Neural cell (in vitro differentiated cells): ENCODE measurements at regions not wholly inside any gene's neighbourhood (a gene's known extent, or its start where the extent isn't known, plus 50 kb on each side); places are given as distances from the start of the nearest gene placed in this dataset.

ENCODE experiments used
- H2AFZ ChIP-seq: fragments of 200-600, 300-800 bp; sonication (generic), shearing (Covaris generic); 2 replicates; pipeline ENCODE4 v1.6.0; 2014; ENCODE audit warnings: low read depth, mild to moderate bottlenecking, antibody characterized with exemption, low read length, moderate library complexity
- H3F3A ChIP-seq: fragments of 200-600 bp; shearing (Covaris generic); 2 replicates; pipeline ENCODE4 v1.6.1; 2016; ENCODE audit warnings: mild to moderate bottlenecking, moderate library complexity, mixed read lengths, antibody characterized with exemption, low read length; ENCODE audit not compliant: insufficient read depth, poor library complexity, severe bottlenecking
- H3K27ac ChIP-seq: fragments of 200-600, 300-800 bp; sonication (generic), shearing (Covaris generic); 2 replicates; pipeline ENCODE4 v1.5.1; 2014; ENCODE audit warnings: mild to moderate bottlenecking, low read length, moderate library complexity
- H3K27me3 ChIP-seq: fragments of 300-800, 200-600 bp; sonication (generic), shearing (Covaris generic); 2 replicates; pipeline ENCODE4 v1.6.0; 2014; ENCODE audit warnings: mild to moderate bottlenecking, low read depth, low read length, moderate library complexity; ENCODE audit not compliant: insufficient read depth
- H3K36me3 ChIP-seq: fragments of 300-800, 200-600 bp; sonication (generic), shearing (Covaris generic); 2 replicates; pipeline ENCODE4 v1.5.1; 2014; ENCODE audit warnings: mild to moderate bottlenecking, antibody characterized with exemption, low read length, moderate library complexity; ENCODE audit not compliant: insufficient read depth
- H3K4me2 ChIP-seq: fragments of 300-800, 200-600 bp; sonication (generic), shearing (Covaris generic); 2 replicates; pipeline ENCODE4 v1.6.0; 2014; ENCODE audit warnings: mild to moderate bottlenecking, low read length
- H3K4me3 ChIP-seq: fragments of 300-800, 200-600 bp; sonication (generic), shearing (Covaris generic); 2 replicates; pipeline ENCODE4 v1.5.1; 2014; ENCODE audit warnings: mild to moderate bottlenecking, low read length, moderate library complexity
- H3K79me2 ChIP-seq: fragments of 200-600 bp; shearing (Covaris generic); replicated peaks from 2 replicates; pipeline ENCODE4 v1.6.0; 2014; ENCODE audit warnings: mild to moderate bottlenecking, low read length, moderate library complexity; ENCODE audit not compliant: insufficient read depth
- H3K9ac ChIP-seq: fragments of 300-800, 200-600 bp; sonication (generic), shearing (Covaris generic); 2 replicates; pipeline ENCODE4 v1.6.1; 2016; ENCODE audit warnings: mild to moderate bottlenecking, low read length, mixed read lengths
- H3K9me2 ChIP-seq: fragments of 200-600 bp; shearing (Covaris generic); 2 replicates; pipeline ENCODE4 v1.6.1; 2016; ENCODE audit warnings: mild to moderate bottlenecking, low read length, mixed read lengths; ENCODE audit not compliant: insufficient read depth
- H3K9me3 ChIP-seq: fragments of 200-600, 300-800 bp; sonication (generic), shearing (Covaris generic); 2 replicates; pipeline ENCODE4 v1.6.1; 2016; ENCODE audit warnings: mild to moderate bottlenecking, mixed run types, low read length, moderate library complexity, mixed read lengths
- H4K20me1 ChIP-seq: fragments of 200-600 bp; shearing (Covaris generic); 2 replicates; pipeline ENCODE4 v1.6.1; 2016; ENCODE audit warnings: mild to moderate bottlenecking, mixed run types; ENCODE audit not compliant: insufficient read depth
- CTCF ChIP-seq: fragments of 450-650 bp; IDR thresholded peaks from 2 replicates; pipeline ENCODE4 v1.5.1; 2014; ENCODE audit warnings: antibody characterized with exemption, mild to moderate bottlenecking, moderate library complexity; ENCODE audit not compliant: poor library complexity, severe bottlenecking
- EP300 ChIP-seq: fragments of 450-650 bp; conservative IDR thresholded peaks from 2 replicates; pipeline ENCODE4 v1.6.1; 2014; ENCODE audit warnings: antibody characterized with exemption, mild to moderate bottlenecking, moderate library complexity; ENCODE audit not compliant: poor library complexity, severe bottlenecking
- EZH2 ChIP-seq: fragments of 200-600, 300-800 bp; shearing (Covaris generic), sonication (generic); IDR thresholded peaks from 2 replicates; pipeline ENCODE4 v1.6.1; 2014; ENCODE audit warnings: antibody characterized with exemption, low read length, borderline replicate concordance, mild to moderate bottlenecking; ENCODE audit not compliant: insufficient read depth, poor library complexity, severe bottlenecking
- MXI1 ChIP-seq: fragments of 450-650 bp; conservative IDR thresholded peaks from 2 replicates; pipeline ENCODE4 v1.6.1; 2014; ENCODE audit warnings: antibody characterized with exemption, mild to moderate bottlenecking; ENCODE audit not compliant: poor library complexity, severe bottlenecking
- POLR2AphosphoS5 ChIP-seq: IDR thresholded peaks from 2 replicates; pipeline ENCODE4 v1.6.1; 2012
- RAD21 ChIP-seq: fragments of 450-650 bp; conservative IDR thresholded peaks from 2 replicates; pipeline ENCODE4 v1.6.1; 2014; ENCODE audit warnings: antibody characterized with exemption, mild to moderate bottlenecking, moderate library complexity
- SMC3 ChIP-seq: fragments of 450-650 bp; conservative IDR thresholded peaks from 2 replicates; pipeline ENCODE4 v1.6.1; 2014; ENCODE audit warnings: antibody characterized with exemption, mild to moderate bottlenecking, moderate library complexity; ENCODE audit not compliant: poor library complexity
- TAF1 ChIP-seq: IDR thresholded peaks from 2 replicates; pipeline ENCODE4 v1.6.1; 2012; ENCODE audit warnings: low read depth
- TF ChIP-seq, protein P1 (sequence below): IDR thresholded peaks from 2 replicates; pipeline ENCODE4 v1.6.1; 2012; ENCODE audit warnings: borderline replicate concordance

DNA sequence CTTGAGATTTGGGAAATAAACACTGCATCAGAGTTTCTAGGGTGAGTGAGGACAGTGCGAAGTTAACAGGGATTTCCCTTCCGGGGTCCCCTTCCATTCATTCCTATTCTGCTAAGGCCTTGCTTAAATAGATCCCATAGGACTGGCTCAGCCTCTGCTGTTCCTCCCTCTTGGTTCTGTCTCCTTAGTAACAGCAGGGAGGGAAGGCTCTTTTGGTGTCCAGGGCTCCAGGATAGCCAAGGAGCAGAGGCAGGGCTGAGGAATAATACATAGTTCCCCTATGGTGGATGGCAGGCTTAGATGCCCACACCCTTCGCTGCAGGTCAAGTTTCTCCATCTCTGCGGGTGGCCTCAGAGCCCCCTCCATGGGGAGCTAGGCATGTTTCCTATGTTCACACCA is 591.7 kb downstream of the ACTL7B start:
- Histone ChIP-seq H3K9me3 (no peaks in the 10 kb centered on the region), H4K20me1 (no peaks in the 10 kb centered on the region), H3K79me2 (no peaks in the 10 kb centered on the region), H3K4me3 (no peak overlapping the region), H3F3A (no peaks in the 10 kb centered on the region), H3K9ac (no peak overlapping the region), H3K27me3 (no peaks in the 10 kb centered on the region), H3K9me2 (no peaks in the 10 kb centered on the region), H3K4me2 (no peak overlapping the region), H2AFZ (no peak overlapping the region), H3K27ac (no peak overlapping the region), H3K36me3 (no peaks in the 10 kb centered on the region)
- TF ChIP-seq, protein P1, sequence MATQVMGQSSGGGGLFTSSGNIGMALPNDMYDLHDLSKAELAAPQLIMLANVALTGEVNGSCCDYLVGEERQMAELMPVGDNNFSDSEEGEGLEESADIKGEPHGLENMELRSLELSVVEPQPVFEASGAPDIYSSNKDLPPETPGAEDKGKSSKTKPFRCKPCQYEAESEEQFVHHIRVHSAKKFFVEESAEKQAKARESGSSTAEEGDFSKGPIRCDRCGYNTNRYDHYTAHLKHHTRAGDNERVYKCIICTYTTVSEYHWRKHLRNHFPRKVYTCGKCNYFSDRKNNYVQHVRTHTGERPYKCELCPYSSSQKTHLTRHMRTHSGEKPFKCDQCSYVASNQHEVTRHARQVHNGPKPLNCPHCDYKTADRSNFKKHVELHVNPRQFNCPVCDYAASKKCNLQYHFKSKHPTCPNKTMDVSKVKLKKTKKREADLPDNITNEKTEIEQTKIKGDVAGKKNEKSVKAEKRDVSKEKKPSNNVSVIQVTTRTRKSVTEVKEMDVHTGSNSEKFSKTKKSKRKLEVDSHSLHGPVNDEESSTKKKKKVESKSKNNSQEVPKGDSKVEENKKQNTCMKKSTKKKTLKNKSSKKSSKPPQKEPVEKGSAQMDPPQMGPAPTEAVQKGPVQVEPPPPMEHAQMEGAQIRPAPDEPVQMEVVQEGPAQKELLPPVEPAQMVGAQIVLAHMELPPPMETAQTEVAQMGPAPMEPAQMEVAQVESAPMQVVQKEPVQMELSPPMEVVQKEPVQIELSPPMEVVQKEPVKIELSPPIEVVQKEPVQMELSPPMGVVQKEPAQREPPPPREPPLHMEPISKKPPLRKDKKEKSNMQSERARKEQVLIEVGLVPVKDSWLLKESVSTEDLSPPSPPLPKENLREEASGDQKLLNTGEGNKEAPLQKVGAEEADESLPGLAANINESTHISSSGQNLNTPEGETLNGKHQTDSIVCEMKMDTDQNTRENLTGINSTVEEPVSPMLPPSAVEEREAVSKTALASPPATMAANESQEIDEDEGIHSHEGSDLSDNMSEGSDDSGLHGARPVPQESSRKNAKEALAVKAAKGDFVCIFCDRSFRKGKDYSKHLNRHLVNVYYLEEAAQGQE: no peak
- no peak for TF ChIP-seq EZH2
- TF ChIP-seq EP300: no peak
- no peak for TF ChIP-seq TAF1
- no peak for TF ChIP-seq POLR2AphosphoS5
- no peak for TF ChIP-seq MXI1
- no peak for TF ChIP-seq CTCF
- TF ChIP-seq RAD21: no peak
- no peak for TF ChIP-seq SMC3

- H3F3A ChIP-seq: no peaks in the 10 kb centered on the region
- H3K27me3 ChIP-seq: no peaks in the 10 kb centered on the region
- H3K27ac ChIP-seq: no peak overlapping the region
- H4K20me1 ChIP-seq: no peaks in the 10 kb centered on the region
- no peak overlapping the region for H3K4me3 ChIP-seq
- no peak overlapping the region for H3K4me2 ChIP-seq
- no peaks in the 10 kb centered on the region for H3K9me3 ChIP-seq
- no peak overlapping the region for H2AFZ ChIP-seq
- no peaks in the 10 kb centered on the region for H3K9me2 ChIP-seq
- no peaks in the 10 kb centered on the region for H3K79me2 ChIP-seq
- TF ChIP-seq RAD21 (no peak), CTCF (no peak), SMC3 (no peak), EZH2 (no peak), TAF1 (no peak), MXI1 (no peak), EP300 (no peak), POLR2AphosphoS5 (no peak)
- TF ChIP-seq, protein P1: no peak
- H3K36me3 ChIP-seq: no peaks in the 10 kb centered on the region
- H3K9ac ChIP-seq: no peak overlapping the region
Measured at GRCh38 chr9:108262836-108263235, 593.0 kb downstream of the ACTL7B start.
